GM18505 (cell line): ENCODE measurements at regions not wholly inside any gene's neighbourhood (a gene's known extent, or its start where the extent isn't known, plus 50 kb on each side); places are given as distances from the start of the nearest gene placed in this dataset.

Experiments used
- ATAC-seq: cut with Tn5 transposase; IDR thresholded peaks from one replicate; pipeline ENCODE4 v1.9.1; 2021; ENCODE audit not compliant: unreplicated experiment
- POLR2A ChIP-seq: IDR thresholded peaks from 4 replicates; pipeline ENCODE4 v1.6.1; 2011; ENCODE audit warnings: borderline replicate concordance; ENCODE audit not compliant: insufficient read depth, insufficient read length; ENCODE audit errors: extremely low read depth

GRCh38 chr11:105553025-105553424 is 56.8 kb upstream of the GRIA4 start:
- ATAC-seq = no peak
- no peak for TF ChIP-seq POLR2A

DNA sequence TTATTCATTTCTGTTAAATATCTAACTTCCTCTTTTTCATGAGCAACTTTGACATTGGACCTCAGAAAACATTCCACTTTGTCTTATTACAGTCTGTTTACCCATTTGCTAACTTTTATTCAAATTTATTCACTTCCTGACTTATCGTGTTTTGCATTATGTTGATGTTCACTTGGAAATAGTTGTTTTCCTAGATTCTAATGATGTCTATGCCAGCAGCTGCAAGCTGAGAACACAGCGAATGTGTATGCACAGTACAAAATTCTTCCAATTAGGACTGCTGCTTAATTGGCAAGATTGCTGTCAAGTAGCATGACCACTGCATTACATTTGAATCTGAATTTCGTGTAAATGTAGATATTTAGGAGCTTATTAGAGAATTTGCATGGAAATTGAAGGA is 61.5 kb upstream of the GRIA4 start:
- no peak for ATAC-seq
- no peak for TF ChIP-seq POLR2A

DNA sequence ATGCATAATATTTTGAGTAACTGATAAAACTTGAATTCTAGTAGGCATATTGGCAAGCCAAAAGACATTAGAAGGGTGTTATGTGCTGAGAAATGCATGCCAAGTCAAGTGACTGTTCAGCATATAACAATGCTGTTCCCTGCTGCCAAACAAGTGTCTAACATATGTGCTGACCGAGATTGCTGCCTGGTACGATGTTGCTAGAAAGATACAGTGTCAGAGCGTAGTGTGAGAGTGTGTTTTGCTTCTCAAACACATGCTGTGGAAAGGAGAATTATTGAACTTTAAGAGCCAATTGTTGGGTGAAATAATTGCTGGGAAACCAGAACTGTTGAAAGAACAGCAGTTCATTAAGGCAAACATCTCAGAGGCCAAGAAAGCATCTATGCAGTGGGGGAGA is 71.3 kb upstream of the GRIA4 start:
- ATAC-seq = no peak
- no peak for TF ChIP-seq POLR2A

GRCh38 chr11:105537531-105537930 is 72.3 kb upstream of the GRIA4 start:
- ATAC-seq = no peak
- TF ChIP-seq POLR2A = no peak

GRCh38 chr11:105524286-105524685 is 85.6 kb upstream of the GRIA4 start:
- no peak for TF ChIP-seq POLR2A
- ATAC-seq = no peak

DNA sequence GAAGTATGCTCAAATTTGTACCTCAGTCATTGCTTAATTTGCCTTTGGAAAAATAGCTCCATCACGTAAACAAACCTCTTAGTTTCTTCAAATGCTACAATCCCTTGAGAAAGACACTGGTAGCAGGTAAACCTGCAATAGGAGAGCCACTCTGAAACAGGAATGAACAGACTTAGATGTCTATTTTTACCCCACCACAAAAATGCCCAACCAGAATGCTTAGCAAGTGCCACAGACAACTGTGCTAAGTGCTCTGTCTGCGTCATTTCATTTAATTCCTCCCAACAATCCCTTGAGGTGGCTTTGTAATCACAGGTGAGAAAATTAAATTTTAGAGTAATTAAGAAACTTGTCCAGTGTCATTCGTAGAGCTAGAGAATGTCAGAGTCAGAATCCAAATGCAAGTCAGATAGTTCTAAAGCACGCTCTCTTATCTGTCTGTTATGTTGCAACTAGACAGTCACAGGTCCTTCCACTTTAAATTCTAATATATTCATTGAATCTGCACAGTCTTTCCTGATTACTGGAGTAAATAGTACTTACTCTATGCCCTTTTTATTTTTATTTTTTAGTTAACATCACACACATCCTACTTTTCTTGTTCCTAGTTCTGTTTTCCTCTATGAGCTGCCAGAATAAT is 89.0 kb upstream of the GRIA4 start:
- no peak for TF ChIP-seq POLR2A
- ATAC-seq = no peak

- no peak for TF ChIP-seq POLR2A
- ATAC-seq = no peak
Observed at GRCh38 chr11:105507496-105508254, 102.2 kb upstream of the GRIA4 start.

GRCh38 chr11:105492010-105492409 is 117.9 kb upstream of the GRIA4 start:
- no peak for TF ChIP-seq POLR2A
- no peak for ATAC-seq

DNA sequence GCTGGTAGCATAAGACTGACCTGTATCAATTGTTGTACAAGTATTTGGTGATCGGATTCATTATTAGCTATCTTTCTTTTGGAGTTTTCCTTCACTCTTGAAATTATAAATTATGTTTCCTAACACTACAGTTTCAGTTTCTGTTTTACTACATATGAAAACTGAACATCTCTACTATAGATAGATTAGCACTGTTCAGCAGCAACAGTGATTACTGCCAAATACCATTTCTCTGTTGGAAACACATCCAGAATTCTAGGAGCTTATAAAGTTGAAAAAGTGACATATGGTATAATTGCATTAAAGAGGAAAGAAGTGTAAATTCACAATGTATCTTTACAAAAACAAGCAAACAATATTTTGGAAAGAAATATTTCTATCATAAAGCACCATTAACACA is 118.5 kb upstream of the GRIA4 start:
- TF ChIP-seq POLR2A = no peak
- ATAC-seq = no peak

- TF ChIP-seq POLR2A = no peak
- no peak for ATAC-seq
Observed at GRCh38 chr11:105490333-105490732, 119.5 kb upstream of the GRIA4 start.

- no peak for ATAC-seq
- no peak for TF ChIP-seq POLR2A
Observed at GRCh38 chr11:105489446-105489845, 120.4 kb upstream of the GRIA4 start.

GRCh38 chr11:105486929-105487328 is 122.9 kb upstream of the GRIA4 start:
- TF ChIP-seq POLR2A = no peak
- ATAC-seq = no peak

DNA sequence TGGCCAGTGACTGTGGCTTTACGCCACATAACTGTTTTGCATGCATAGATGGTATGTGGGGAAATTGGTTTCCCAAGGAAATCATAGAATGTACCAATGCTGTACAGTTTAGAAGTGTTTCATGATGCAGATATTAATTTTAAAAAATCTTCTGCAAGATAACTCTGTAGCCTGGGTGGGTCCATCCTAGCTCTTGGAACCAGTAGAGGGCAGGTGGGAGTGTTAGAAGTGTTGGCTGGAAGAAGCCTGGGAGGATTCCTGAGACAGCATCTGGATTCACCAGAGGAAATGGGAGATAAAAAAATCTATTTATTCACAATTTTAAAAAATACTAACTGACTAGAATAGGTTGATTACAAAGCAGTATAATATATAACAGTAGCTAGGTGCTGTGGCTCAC is 139.9 kb upstream of the GRIA4 start:
- ATAC-seq = no peak
- no peak for TF ChIP-seq POLR2A

DNA sequence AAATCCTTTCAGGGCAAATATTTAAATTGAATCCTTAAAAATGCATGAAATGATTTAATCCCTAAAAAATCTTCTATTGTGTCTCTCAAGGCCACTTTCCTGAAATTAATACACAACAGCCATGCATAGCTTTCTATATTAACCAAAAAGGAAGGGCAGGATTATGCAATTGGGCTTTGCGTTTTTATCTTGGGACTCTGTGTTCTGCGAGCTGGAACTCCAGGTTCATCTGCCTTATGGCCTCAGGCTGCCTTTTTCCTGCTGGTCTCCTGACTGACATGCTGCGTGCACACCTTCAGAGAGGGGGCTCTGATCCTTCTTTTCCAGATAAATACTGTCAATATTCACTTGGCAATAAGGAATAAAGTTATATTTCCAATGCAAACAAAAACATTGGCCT is 141.7 kb upstream of the GRIA4 start:
- TF ChIP-seq POLR2A = no peak
- ATAC-seq = no peak
